ENCODE measurements at regions not wholly inside any gene's neighbourhood (a gene's known extent, or its start where the extent isn't known, plus 50 kb on each side); places are given as distances from the start of the nearest gene placed in this dataset.

GRCh38 chr12:124480469-124481256 is 86.7 kb downstream of the NCOR2 start:
- peak; percentile 16 for TF ChIP-seq CTCF (IDR thresholded peaks at IDR 0.05; ENCODE audit: poor library complexity, severe bottlenecking)
- no peaks in the 10 kb centered on the region for H3K9me3 ChIP-seq (ENCODE audit: severe bottlenecking)
- peaks cover 6% of the 10 kb centered on the region for H3K4me1 ChIP-seq (ENCODE audit: insufficient read depth, poor library complexity, severe bottlenecking)
- peaks cover 72% of the 10 kb centered on the region for H3K36me3 ChIP-seq (ENCODE audit: low read depth)
- no peak overlapping the region for H3K4me3 ChIP-seq (ENCODE audit: severe bottlenecking)
- DNase-seq (ENCODE audit: low spot score) (no peak), ATAC-seq (ENCODE audit: low read depth) (peak; percentile 58)
- peak overlapping the region; percentile 39 for H3K27ac ChIP-seq (ENCODE audit: poor library complexity, severe bottlenecking)
- no peaks in the 10 kb centered on the region for H3K27me3 ChIP-seq (ENCODE audit: insufficient read depth, poor library complexity, severe bottlenecking)

GRCh38 chr12:124479680-124480468 is 87.5 kb downstream of the NCOR2 start:
- Histone ChIP-seq H3K4me1 (ENCODE audit: insufficient read depth, poor library complexity, severe bottlenecking) (peaks cover 6% of the 10 kb centered on the region), H3K27ac (ENCODE audit: poor library complexity, severe bottlenecking) (peak overlapping the region; percentile 39)
- no peak for ATAC-seq (ENCODE audit: low read depth)

GRCh38 chr12:124478985-124479645 is 88.3 kb downstream of the NCOR2 start:
- H3K27ac ChIP-seq (ENCODE audit: poor library complexity, severe bottlenecking), result peak overlapping the region; percentile 39
- ATAC-seq (ENCODE audit: low read depth), result no peak
- TF ChIP-seq CTCF (IDR thresholded peaks at IDR 0.05; ENCODE audit: poor library complexity, severe bottlenecking), result no peak
- H3K27me3 ChIP-seq (ENCODE audit: insufficient read depth, poor library complexity, severe bottlenecking), result no peaks in the 10 kb centered on the region
- no peak overlapping the region for H3K4me3 ChIP-seq (ENCODE audit: severe bottlenecking)
- peaks cover 73% of the 10 kb centered on the region for H3K36me3 ChIP-seq (ENCODE audit: low read depth)
- peaks cover 6% of the 10 kb centered on the region for H3K4me1 ChIP-seq (ENCODE audit: insufficient read depth, poor library complexity, severe bottlenecking)
- H3K9me3 ChIP-seq (ENCODE audit: severe bottlenecking), result no peaks in the 10 kb centered on the region
- no peak for DNase-seq (ENCODE audit: low spot score)

More at GRCh38 chr12:124479680-124480468, 87.5 kb downstream of the NCOR2 start:
- Histone ChIP-seq H3K4me3 (ENCODE audit: severe bottlenecking) (no peak overlapping the region), H3K36me3 (ENCODE audit: low read depth) (peaks cover 73% of the 10 kb centered on the region), H3K9me3 (ENCODE audit: severe bottlenecking) (no peaks in the 10 kb centered on the region), H3K27me3 (ENCODE audit: insufficient read depth, poor library complexity, severe bottlenecking) (no peaks in the 10 kb centered on the region)
- no peak for DNase-seq (ENCODE audit: low spot score)
- no peak for TF ChIP-seq CTCF (IDR thresholded peaks at IDR 0.05; ENCODE audit: poor library complexity, severe bottlenecking)

GRCh38 chr12:124478416-124478815 is 89.0 kb downstream of the NCOR2 start:
- no peaks in the 10 kb centered on the region for H3K9me3 ChIP-seq (ENCODE audit: severe bottlenecking)
- no peak for ATAC-seq (ENCODE audit: low read depth)
- peaks cover 6% of the 10 kb centered on the region for H3K4me1 ChIP-seq (ENCODE audit: insufficient read depth, poor library complexity, severe bottlenecking)
- peaks cover 74% of the 10 kb centered on the region for H3K36me3 ChIP-seq (ENCODE audit: low read depth)
- H3K4me3 ChIP-seq (ENCODE audit: severe bottlenecking), result no peak overlapping the region
- TF ChIP-seq CTCF (IDR thresholded peaks at IDR 0.05; ENCODE audit: poor library complexity, severe bottlenecking), result no peak
- no peak overlapping the region for H3K27ac ChIP-seq (ENCODE audit: poor library complexity, severe bottlenecking)
- DNase-seq (ENCODE audit: low spot score), result no peak
- no peaks in the 10 kb centered on the region for H3K27me3 ChIP-seq (ENCODE audit: insufficient read depth, poor library complexity, severe bottlenecking)

All from RWPE2 (cell line).